GM06990 (cell line): ENCODE measurements at regions not wholly inside any gene's neighbourhood (a gene's known extent, or its start where the extent isn't known, plus 50 kb on each side); places are given as distances from the start of the nearest gene placed in this dataset.
"Not testable (repeated sequence)": the region's sequence is repeated elsewhere in the genome, so short reads cannot be mapped to it uniquely, and the experiment has no call there.

ENCODE experiments used
- DNase-seq: peaks from one replicate; pipeline ENCODE4 v3.0.0-alpha.2; 2011; ENCODE audit not compliant: insufficient read length; ENCODE audit errors: extremely low read depth
- H3K27me3 ChIP-seq: replicated peaks from 2 replicates; pipeline ENCODE4 v1.6.0; 2011; ENCODE audit warnings: low read length; ENCODE audit not compliant: control insufficient read depth, insufficient read depth
- H3K36me3 ChIP-seq: 2 replicates; pipeline ENCODE4 v1.5.1; 2011; ENCODE audit warnings: low read length; ENCODE audit not compliant: control insufficient read depth, insufficient read depth
- H3K4me3 ChIP-seq: replicated peaks from 2 replicates; pipeline ENCODE4 v1.5.1; 2011; ENCODE audit warnings: low read depth, mild to moderate bottlenecking, control low read depth, low read length
- TF ChIP-seq, protein P1 (sequence below): IDR thresholded peaks from 2 replicates; pipeline ENCODE4 v1.5.1; 2011; ENCODE audit warnings: low read length, control low read depth, mild to moderate bottlenecking, inconsistent platforms; ENCODE audit not compliant: insufficient read depth, poor library complexity, severe bottlenecking

DNA sequence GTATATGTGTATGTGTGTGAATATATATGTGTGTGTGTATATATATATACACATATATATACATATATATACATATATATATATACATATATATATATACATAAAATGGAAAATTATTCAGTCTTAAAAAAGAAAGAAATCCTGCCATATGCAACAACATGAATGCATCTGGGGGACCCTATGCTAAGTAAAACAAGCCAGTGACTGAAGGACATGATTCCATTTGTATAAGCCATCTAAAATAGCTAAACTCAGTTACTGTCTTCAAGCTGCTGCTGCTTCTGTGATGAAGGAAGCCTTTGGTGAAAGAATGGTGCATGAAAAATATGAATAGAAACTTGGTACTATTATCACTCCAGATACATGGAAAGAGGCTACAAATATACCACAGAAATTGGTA, 118.6 kb downstream of the ATXN7L3B start:
- Histone ChIP-seq H3K36me3 (no peaks in the 10 kb centered on the region), H3K4me3 (no peak overlapping the region), H3K27me3 (no peaks in the 10 kb centered on the region)
- no peak for DNase-seq
- TF ChIP-seq, protein P1, sequence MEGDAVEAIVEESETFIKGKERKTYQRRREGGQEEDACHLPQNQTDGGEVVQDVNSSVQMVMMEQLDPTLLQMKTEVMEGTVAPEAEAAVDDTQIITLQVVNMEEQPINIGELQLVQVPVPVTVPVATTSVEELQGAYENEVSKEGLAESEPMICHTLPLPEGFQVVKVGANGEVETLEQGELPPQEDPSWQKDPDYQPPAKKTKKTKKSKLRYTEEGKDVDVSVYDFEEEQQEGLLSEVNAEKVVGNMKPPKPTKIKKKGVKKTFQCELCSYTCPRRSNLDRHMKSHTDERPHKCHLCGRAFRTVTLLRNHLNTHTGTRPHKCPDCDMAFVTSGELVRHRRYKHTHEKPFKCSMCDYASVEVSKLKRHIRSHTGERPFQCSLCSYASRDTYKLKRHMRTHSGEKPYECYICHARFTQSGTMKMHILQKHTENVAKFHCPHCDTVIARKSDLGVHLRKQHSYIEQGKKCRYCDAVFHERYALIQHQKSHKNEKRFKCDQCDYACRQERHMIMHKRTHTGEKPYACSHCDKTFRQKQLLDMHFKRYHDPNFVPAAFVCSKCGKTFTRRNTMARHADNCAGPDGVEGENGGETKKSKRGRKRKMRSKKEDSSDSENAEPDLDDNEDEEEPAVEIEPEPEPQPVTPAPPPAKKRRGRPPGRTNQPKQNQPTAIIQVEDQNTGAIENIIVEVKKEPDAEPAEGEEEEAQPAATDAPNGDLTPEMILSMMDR, result no peak

GRCh38 chr12:74660442-74660841, 122.8 kb downstream of the ATXN7L3B start:
- DNase-seq, result no peak
- Histone ChIP-seq H3K4me3 (no peak overlapping the region), H3K27me3 (no peaks in the 10 kb centered on the region), H3K36me3 (no peaks in the 10 kb centered on the region)
- TF ChIP-seq, protein P1, result no peak

GRCh38 chr12:74663958-74664357, 126.3 kb downstream of the ATXN7L3B start:
- TF ChIP-seq, protein P1, result no peak
- no peak for DNase-seq
- no peaks in the 10 kb centered on the region for H3K36me3 ChIP-seq
- H3K4me3 ChIP-seq, result no peak overlapping the region
- no peaks in the 10 kb centered on the region for H3K27me3 ChIP-seq

DNA sequence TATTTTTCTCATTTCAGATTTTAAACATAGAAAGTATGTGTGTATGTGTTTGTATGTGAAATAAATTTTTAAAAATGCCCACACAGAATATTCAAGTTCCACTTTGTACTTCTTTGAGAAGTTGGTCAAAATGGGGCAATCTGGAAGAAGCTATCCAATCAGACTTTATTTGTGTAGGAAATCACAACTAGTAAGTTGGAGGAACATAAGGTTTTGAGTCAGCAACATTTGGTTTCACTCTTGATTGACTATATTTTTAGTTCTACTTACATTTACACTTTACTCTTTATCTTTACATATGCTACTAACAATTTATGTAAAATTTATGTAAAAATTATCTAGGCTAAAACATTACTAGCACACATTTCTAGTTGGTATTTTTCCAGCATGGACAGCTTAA, 128.1 kb downstream of the ATXN7L3B start:
- no peaks in the 10 kb centered on the region for H3K36me3 ChIP-seq
- H3K27me3 ChIP-seq, result no peaks in the 10 kb centered on the region
- DNase-seq, result no peak
- H3K4me3 ChIP-seq, result no peak overlapping the region
- TF ChIP-seq, protein P1, result no peak

DNA sequence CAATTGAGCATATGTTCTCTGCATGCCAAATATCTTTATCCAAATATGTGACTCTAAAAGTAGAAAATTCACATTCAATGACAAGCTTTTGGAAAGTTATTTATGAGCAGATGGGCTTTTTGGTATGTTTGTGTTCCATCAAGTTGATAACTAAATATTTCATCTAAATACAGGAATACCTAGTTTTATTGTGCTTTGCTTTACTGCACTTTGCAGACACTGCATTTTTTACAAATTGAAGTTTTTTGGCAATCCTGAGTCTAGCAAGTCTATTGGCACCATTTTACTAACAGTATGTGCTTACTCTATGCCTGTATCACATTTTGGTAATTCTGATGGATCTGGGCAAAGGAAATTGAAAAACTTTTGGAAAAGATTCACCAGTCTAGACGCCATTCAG, 133.8 kb downstream of the ATXN7L3B start:
- TF ChIP-seq, protein P1, result no peak
- Histone ChIP-seq H3K4me3 (no peak overlapping the region), H3K27me3 (no peaks in the 10 kb centered on the region), H3K36me3 (no peaks in the 10 kb centered on the region)
- no peak for DNase-seq

GRCh38 chr12:74676955-74677354, 139.3 kb downstream of the ATXN7L3B start:
- DNase-seq, H3K36me3 ChIP-seq, H3K4me3 ChIP-seq, H3K27me3 ChIP-seq: not testable (repeated sequence)
